EL (cell line): ENCODE measurements at regions not wholly inside any gene's neighbourhood (a gene's known extent, or its start where the extent isn't known, plus 50 kb on each side); places are given as distances from the start of the nearest gene placed in this dataset.

Source experiments
- DNase-seq: peaks from one replicate; pipeline ENCODE4 v3.0.0-alpha.2; 2016

DNA sequence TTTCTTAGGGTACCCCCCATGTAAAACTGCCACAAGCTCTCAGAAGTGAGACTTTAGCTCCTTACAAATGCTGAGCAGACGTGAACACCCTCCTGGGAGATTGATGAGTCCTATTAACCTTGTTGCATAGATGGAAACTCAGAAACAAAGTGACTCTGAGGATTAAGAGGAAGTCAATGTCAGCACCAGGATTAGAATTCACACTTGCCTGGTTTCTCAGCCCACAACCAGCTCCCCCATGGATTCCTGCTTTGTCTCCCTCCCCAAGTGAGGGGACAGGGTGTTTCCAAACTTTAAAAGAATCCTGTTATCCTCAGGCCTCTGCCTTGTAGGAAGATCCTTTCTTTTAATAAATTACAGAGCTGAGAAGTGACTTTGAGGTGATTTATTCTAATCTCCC is 324.4 kb downstream of the NDFIP2 start:
- no peak for DNase-seq

- DNase-seq = no peak
Measured at GRCh38 chr13:79803989-79804388, 323.0 kb downstream of the NDFIP2 start.

GRCh38 chr13:79803296-79803695 is 322.3 kb downstream of the NDFIP2 start:
- no peak for DNase-seq

- DNase-seq = no peak
Measured at GRCh38 chr13:79802389-79803085, 321.6 kb downstream of the NDFIP2 start.

- DNase-seq = peak; percentile 7
Measured at GRCh38 chr13:79799059-79799867, 318.3 kb downstream of the NDFIP2 start.

DNA sequence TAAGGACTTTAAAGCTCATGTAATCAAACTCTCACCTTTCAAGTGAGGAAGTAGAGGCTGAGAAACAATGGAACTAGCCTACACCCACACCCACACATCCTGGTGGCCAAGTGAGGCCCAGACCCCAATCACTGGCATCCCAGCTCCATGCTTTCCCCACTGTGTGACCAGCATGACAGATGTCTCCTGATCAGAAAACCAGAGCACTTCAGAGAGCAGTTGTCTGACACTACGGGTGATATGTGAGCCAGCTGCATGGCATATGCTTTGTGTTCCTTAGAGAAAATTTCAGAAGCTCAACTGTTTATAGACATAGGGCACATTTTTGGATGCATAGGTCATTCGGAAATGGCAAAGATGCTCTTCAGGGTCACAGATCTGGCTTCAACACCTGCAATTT is 315.2 kb downstream of the NDFIP2 start:
- no peak for DNase-seq

DNA sequence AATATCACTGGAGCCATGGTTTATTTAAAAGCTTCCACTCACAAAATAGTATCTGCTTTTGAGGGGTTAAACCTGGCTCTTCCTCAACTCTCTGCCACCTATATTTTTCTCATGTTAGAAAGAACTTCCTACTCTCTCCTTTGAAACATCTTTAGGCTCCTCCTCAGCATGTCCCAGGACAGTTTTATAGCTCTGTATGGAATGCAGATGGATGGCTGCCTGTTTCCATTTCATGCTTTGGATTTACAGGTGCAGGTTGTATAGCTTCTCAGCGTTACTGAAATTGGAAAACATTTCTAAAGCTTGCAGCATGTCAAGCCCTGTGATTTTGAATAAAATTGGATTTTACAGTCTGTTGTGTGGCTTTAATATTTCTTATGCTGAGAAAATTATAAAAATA is 314.0 kb downstream of the NDFIP2 start:
- no peak for DNase-seq

- DNase-seq = no peak
Measured at GRCh38 chr13:79792716-79793115, 311.8 kb downstream of the NDFIP2 start.

GRCh38 chr13:79791471-79792042 is 310.6 kb downstream of the NDFIP2 start:
- DNase-seq = no peak

GRCh38 chr13:79786176-79786575 is 305.2 kb downstream of the NDFIP2 start:
- no peak for DNase-seq

- peak; percentile 27 for DNase-seq
Measured at GRCh38 chr13:79782541-79783205, 301.7 kb downstream of the NDFIP2 start.

DNA sequence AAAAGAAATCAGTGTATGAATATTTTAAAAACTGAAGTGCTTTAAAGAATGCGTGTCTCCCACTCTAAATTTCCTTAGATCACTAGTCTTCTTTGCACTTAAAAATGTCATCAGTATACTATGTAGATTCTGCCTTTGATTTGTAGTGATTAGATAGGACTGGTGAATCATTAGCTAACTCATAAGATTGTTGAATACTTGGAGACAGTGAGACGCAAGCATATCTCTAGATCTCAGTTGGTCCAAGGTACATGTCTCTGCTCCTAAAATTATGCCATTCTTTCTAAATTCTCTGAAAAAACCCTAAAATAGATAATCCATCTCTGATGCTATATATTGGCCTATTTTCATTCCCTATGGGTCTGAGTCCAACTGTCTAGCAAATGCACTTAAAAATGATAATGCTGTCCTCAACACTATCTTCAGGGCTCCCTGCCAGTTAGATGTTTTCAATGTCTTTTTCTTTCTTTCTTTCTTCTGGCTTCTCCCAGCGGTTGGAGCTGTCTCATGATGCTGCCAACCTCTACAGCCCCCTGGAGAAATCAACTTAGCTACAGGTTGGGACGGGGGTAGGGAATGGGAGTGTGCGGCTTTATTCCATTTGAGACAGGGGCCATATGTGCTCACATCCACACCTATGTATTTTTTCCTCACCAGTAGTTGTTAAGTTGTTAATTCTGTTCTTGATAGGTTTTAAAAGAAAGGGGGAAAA is 301.0 kb downstream of the NDFIP2 start:
- peak; percentile 52 for DNase-seq

DNA sequence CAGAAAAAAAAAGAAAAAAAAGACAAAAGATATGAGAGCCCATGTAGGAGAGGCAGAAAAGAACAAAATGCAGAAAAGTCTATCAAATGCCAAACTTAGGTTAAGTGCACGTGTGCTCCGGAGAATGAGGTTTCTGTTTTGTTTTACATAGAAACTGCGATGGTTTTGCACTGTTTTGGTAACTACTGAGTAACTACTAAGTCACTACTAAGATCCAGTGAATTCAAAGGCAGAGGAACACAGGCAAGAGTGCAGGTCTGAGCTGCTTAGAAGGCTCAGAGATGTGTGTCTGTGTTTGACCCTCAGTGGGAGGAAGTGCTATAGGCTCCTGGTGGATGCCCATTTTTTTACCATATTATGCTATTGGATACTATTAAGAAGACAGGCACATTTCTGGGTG is 299.3 kb downstream of the NDFIP2 start:
- DNase-seq = no peak

DNA sequence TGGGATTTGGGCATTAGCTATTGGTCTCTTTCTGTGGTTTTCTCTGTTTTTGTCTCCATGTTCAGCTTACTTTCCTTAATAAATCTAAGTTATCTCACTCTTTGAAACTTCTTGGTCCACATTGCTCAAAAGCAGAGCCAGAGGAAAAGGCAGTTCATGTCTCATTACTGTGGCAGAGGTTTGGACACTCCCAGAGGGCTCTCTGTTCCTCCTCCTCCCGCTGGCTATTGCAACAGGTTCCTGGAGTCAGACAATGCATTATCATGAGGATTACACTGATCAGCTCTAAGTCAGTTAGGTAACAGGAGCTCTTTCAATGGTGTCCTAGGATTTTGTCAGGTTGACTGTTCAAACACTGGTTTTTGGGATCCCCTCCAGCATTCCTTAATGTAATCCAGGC is 298.8 kb downstream of the NDFIP2 start:
- DNase-seq = peak; percentile 11

DNA sequence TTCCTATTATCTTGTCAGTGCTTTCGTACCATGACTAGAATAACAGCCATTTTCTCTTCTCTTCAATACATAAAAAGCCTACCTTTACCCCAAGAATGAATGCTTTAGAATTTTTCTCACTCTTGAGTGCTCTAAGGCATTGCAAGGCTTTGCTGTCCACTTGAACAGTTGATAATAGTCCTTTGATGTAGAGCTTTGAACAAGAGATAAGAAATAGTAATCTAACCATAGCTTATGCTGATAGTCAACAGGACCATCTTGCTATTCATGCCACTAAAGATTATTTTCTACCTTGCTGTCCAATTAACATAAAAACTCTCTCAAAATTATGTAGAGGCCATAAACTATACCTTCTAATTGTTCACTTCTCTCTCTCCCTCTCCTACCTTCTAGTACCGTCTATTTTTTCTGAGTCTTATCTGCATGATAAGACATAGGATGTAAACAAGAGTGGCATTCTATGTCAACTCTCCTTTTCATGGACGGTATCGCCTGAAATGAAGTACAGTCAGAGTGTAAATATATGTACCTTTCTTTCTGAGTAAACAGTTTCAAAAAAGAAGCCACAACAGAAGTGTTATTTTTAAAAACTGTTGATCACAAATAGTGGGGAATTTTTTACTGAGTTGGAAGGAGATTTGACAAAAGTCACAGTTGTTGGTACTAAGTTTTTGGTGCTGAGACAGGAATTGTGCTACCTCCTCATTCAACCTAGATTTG is 297.9 kb downstream of the NDFIP2 start:
- DNase-seq = no peak

GRCh38 chr13:79777504-79777903 is 296.5 kb downstream of the NDFIP2 start:
- no peak for DNase-seq

DNA sequence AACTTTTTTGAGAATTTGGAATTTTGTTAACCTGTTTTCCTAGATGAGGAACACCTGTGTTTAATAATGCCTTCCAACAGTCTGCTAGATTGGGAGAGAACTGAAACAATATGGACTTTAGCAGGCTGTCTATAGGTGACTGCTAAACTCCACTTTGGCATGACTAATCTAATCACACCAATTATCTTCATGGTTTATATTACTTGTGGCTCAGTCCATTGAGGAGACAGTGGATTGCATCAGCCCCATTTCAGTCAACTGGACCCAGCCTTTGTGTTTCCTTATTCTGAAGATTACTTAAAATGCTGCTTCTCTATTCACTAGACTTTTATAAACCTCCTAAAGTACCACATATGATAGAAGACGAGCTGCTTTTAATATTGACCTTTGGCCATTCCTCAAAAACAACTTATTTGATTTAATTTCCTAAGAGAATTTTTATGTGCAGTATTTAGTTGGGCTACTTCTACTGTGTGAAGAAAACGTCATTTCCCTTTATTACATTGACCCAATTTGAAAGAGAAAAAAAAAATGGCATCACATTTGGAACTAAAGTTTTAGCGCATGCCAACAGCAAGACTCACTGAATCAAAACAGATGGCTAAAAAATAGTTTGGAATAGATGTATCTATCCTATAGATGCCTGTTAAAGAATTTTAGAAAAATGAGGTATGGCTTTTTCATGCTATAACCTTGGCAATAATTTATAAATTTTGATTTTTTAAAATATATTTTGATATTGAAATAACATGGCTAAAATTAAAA is 295.8 kb downstream of the NDFIP2 start:
- peak; percentile 47 for DNase-seq

DNA sequence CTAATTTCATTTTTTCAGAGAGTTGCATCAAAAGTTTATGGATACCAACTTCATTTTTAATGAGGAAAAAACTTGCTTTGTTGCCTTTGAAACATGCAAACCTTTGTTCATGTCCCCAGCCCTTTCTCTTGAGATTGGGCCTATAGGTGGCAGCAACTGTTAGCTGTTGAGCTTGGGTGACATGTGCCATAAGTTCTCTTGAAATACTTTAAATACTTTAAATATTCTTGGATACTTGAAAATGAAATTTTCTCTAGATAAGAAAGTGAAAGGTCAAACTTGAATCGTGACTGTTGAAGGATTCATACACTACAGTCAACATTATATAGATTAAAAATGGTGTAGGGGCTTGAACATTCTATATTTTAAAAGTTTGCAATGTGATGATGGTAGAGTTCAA is 294.9 kb downstream of the NDFIP2 start:
- DNase-seq = peak; percentile 81

DNA sequence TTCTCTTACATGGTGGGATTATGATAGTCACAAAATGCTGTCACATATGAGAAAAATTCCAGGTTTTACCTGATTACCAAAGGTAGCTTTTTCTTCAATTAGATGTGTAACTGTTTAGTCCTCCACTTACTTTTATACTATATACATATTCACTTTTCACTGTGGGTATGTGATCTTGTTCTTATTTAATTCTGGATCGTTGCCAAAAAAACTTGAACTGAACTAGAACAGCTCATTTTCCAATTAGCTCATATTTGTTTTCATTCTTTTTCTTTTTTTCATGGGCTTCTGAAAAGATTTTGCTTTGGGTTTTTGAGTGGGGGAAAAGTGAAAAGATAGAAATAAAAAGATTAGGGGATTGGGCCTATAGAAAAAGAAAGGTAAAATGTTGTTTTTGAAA is 291.9 kb downstream of the NDFIP2 start:
- no peak for DNase-seq

DNA sequence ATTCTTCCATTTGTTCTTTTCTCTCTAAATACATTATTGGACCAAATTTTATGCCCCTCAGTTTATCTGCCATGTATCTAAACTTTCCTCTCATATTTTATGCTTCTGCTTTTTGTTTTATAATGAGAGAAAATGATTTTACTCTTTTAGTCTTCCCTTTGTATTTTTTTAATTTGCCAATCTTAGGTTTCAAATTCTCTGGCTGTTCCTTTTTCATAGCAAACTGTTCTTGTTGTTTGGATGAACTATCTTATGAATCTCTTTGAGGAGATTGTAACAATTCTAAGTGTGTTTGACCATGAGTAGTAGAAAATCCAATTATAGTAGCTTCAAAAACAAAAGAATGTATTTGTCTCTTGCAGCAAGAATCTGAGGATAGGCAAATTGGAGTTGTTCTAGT is 290.5 kb downstream of the NDFIP2 start:
- DNase-seq = no peak

GRCh38 chr13:79770056-79770455 is 289.1 kb downstream of the NDFIP2 start:
- DNase-seq = no peak
